ENCODE measurements at regions not wholly inside any gene's neighbourhood (a gene's known extent, or its start where the extent isn't known, plus 50 kb on each side); places are given as distances from the start of the nearest gene placed in this dataset.

- Mint-ChIP-seq H3K27ac (no peak overlapping the region), H3K27me3 (ENCODE audit: low read depth in 3 of 3) (peaks cover 0 to 2% (median 2%) of the 10 kb centered on the region in 3 donors), H3K4me3 (no peak overlapping the region), H3K9me3 (no peaks in the 10 kb centered on the region), H3K36me3 (no peaks in the 10 kb centered on the region), H3K4me1 (no peaks in the 10 kb centered on the region)
- Histone ChIP-seq H3K4me3 (replicated peaks in 1 of 3; ENCODE audit: low read depth in 2 of 3, low read length in 3 of 3) (no peak overlapping the region), H3K9me3 (replicated peaks in 1 of 2; ENCODE audit: control insufficient read depth in 1 of 2, insufficient read depth in 1 of 2, low read length in 2 of 2) (no peaks in the 10 kb centered on the region), H3K36me3 (replicated peaks in 1 of 2; ENCODE audit: control insufficient read depth in 1 of 2, insufficient read depth in 2 of 2, low read length in 2 of 2) (no peaks in the 10 kb centered on the region), H3K79me2 (ENCODE audit: insufficient read depth, low read length) (no peaks in the 10 kb centered on the region), H3K4me2 (replicated peaks; ENCODE audit: extremely low read depth, low read length, poor library complexity, severe bottlenecking) (no peak overlapping the region), H2AFZ (ENCODE audit: insufficient read depth, low read depth, low read length, poor library complexity, severe bottlenecking) (no peak overlapping the region), H3K27me3 (ENCODE audit: control insufficient read depth in 2 of 2, insufficient read depth in 2 of 2, low read length in 2 of 2) (no peaks in the 10 kb centered on the region), H4K20me1 (ENCODE audit: insufficient read depth, low read length) (no peaks in the 10 kb centered on the region), H3K9ac (ENCODE audit: insufficient read depth, low read length, poor library complexity, severe bottlenecking) (no peak overlapping the region), H3K27ac (ENCODE audit: low read depth in 1 of 2, low read length in 2 of 2) (no peak overlapping the region), H3K4me1 (ENCODE audit: control insufficient read depth in 1 of 2, insufficient read depth in 2 of 2, low read length in 2 of 2) (no peaks in the 10 kb centered on the region)
- intact Hi-C loops (cut with micrococcal nuclease) = no loop called here
- TF ChIP-seq, protein P1, sequence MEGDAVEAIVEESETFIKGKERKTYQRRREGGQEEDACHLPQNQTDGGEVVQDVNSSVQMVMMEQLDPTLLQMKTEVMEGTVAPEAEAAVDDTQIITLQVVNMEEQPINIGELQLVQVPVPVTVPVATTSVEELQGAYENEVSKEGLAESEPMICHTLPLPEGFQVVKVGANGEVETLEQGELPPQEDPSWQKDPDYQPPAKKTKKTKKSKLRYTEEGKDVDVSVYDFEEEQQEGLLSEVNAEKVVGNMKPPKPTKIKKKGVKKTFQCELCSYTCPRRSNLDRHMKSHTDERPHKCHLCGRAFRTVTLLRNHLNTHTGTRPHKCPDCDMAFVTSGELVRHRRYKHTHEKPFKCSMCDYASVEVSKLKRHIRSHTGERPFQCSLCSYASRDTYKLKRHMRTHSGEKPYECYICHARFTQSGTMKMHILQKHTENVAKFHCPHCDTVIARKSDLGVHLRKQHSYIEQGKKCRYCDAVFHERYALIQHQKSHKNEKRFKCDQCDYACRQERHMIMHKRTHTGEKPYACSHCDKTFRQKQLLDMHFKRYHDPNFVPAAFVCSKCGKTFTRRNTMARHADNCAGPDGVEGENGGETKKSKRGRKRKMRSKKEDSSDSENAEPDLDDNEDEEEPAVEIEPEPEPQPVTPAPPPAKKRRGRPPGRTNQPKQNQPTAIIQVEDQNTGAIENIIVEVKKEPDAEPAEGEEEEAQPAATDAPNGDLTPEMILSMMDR (IDR thresholded peaks at IDR 0.05) = no peak
- WGBS (ENCODE audit: insufficient coverage) = 95% methylated on average over 4 of the region's 8 CpGs
- DNase-seq = no peak
Observed at GRCh38 chr17:27944546-27945332, 51.6 kb upstream of the LYRM9 start.

DNA sequence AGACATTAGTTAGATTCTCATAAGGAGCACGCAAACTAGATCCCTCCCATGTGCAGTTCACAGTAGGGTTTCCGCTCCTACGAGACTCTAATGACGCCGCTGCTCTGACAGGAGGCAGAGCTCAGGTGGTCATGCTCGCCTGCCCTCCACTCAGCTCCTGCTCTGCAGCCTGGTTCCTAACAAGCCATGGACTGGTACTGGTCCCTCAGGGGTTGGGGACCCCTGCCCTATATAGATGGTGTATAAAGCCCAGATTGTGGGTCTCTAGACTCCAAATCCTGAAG, 52.1 kb upstream of the LYRM9 start:
- no peak overlapping the region for H3K4me2 ChIP-seq (replicated peaks; ENCODE audit: extremely low read depth, low read length, poor library complexity, severe bottlenecking)
- 100% methylated on average over 6 of the region's 6 CpGs for WGBS (ENCODE audit: insufficient coverage)
- H3K27ac Mint-ChIP-seq = no peak overlapping the region

More for the DNA sequence above, 52.1 kb upstream of the LYRM9 start:
- no peaks in the 10 kb centered on the region for H3K36me3 Mint-ChIP-seq
- H4K20me1 ChIP-seq (ENCODE audit: insufficient read depth, low read length) = no peaks in the 10 kb centered on the region
- H2AFZ ChIP-seq (ENCODE audit: insufficient read depth, low read depth, low read length, poor library complexity, severe bottlenecking) = no peak overlapping the region
- H3K27me3 ChIP-seq (ENCODE audit: control insufficient read depth in 2 of 2, insufficient read depth in 2 of 2, low read length in 2 of 2) = no peaks in the 10 kb centered on the region
- no peaks in the 10 kb centered on the region for H3K4me1 ChIP-seq (ENCODE audit: control insufficient read depth in 1 of 2, insufficient read depth in 2 of 2, low read length in 2 of 2)
- no peak for DNase-seq
- H3K27ac ChIP-seq (ENCODE audit: low read depth in 1 of 2, low read length in 2 of 2) = no peak overlapping the region
- H3K27me3 Mint-ChIP-seq (ENCODE audit: low read depth in 3 of 3) = peaks cover 0 to 2% (median 2%) of the 10 kb centered on the region in 3 donors
- intact Hi-C loops (cut with micrococcal nuclease) = no loop called here
- no peaks in the 10 kb centered on the region for H3K9me3 ChIP-seq (replicated peaks in 1 of 2; ENCODE audit: control insufficient read depth in 1 of 2, insufficient read depth in 1 of 2, low read length in 2 of 2)
- H3K9ac ChIP-seq (ENCODE audit: insufficient read depth, low read length, poor library complexity, severe bottlenecking) = no peak overlapping the region
- H3K4me1 Mint-ChIP-seq = no peaks in the 10 kb centered on the region
- no peak overlapping the region for H3K4me3 ChIP-seq (replicated peaks in 1 of 3; ENCODE audit: low read depth in 2 of 3, low read length in 3 of 3)
- H3K9me3 Mint-ChIP-seq = no peaks in the 10 kb centered on the region
- no peak overlapping the region for H3K4me3 Mint-ChIP-seq
- H3K79me2 ChIP-seq (ENCODE audit: insufficient read depth, low read length) = no peaks in the 10 kb centered on the region
- TF ChIP-seq, protein P1 (IDR thresholded peaks at IDR 0.05) = no peak
- H3K36me3 ChIP-seq (replicated peaks in 1 of 2; ENCODE audit: control insufficient read depth in 1 of 2, insufficient read depth in 2 of 2, low read length in 2 of 2) = no peaks in the 10 kb centered on the region

Data from CD14-positive monocyte (primary cell).